ENCODE measurements at regions not wholly inside any gene's neighbourhood (a gene's known extent, or its start where the extent isn't known, plus 50 kb on each side); places are given as distances from the start of the nearest gene placed in this dataset.

GRCh38 chrX:15947648-15948317 is 93.2 kb upstream of the AP1S2 start:
- no peak for TF ChIP-seq CTCF (IDR thresholded peaks at IDR 0.05)
- TF ChIP-seq EP300 (IDR thresholded peaks at IDR 0.05; ENCODE audit: borderline replicate concordance in 1 of 2, low read depth in 1 of 2, low read length in 1 of 2), result no peak
- no peak for TF ChIP-seq REST (IDR thresholded peaks at IDR 0.05; ENCODE audit: low read depth, low read length)
- no peak for TF ChIP-seq FOXJ3 (CRISPR knock-in tag; IDR thresholded peaks at IDR 0.05)
- no peak for TF ChIP-seq RAD21 (IDR thresholded peaks at IDR 0.05; ENCODE audit: low read length)
